NCI-H187 (cell line): ENCODE measurements at regions not wholly inside any gene's neighbourhood (a gene's known extent, or its start where the extent isn't known, plus 50 kb on each side); places are given as distances from the start of the nearest gene placed in this dataset.
"Not testable (repeated sequence)": the region's sequence is repeated elsewhere in the genome, so short reads cannot be mapped to it uniquely, and the experiment has no call there.

ENCODE experiments used
- DNase-seq, 2 experiments: peaks; one replicate each; lab custom pipeline; 2025; lab: John Stamatoyannopoulos, UW

- no peak for DNase-seq
These were observed 113.6 kb upstream of the EMCN start for GRCh38 chr4:100631281-100631968.

GRCh38 chr4:100630341-100630740, 112.5 kb upstream of the EMCN start:
- DNase-seq, result no peak

GRCh38 chr4:100609810-100610209, 92.0 kb upstream of the EMCN start:
- DNase-seq, result no peak

GRCh38 chr4:100608651-100609050, 90.8 kb upstream of the EMCN start:
- not testable (repeated sequence) for DNase-seq

- DNase-seq, result no peak
These were observed 87.3 kb upstream of the EMCN start for GRCh38 chr4:100605144-100605543.

GRCh38 chr4:100593935-100594334, 76.1 kb upstream of the EMCN start:
- no peak for DNase-seq

GRCh38 chr4:100591161-100591876, 73.5 kb upstream of the EMCN start:
- no peak for DNase-seq

- DNase-seq, result no peak
These were observed 72.5 kb upstream of the EMCN start for GRCh38 chr4:100590325-100590724.

- DNase-seq, result no peak
These were observed 70.3 kb upstream of the EMCN start for GRCh38 chr4:100588076-100588475.

GRCh38 chr4:100582146-100582545, 64.3 kb upstream of the EMCN start:
- no peak for DNase-seq

- DNase-seq, result no peak
These were observed 63.5 kb upstream of the EMCN start for GRCh38 chr4:100581337-100581736.

GRCh38 chr4:100576570-100576969, 58.7 kb upstream of the EMCN start:
- DNase-seq, result no peak

- no peak for DNase-seq
These were observed 56.8 kb upstream of the EMCN start for GRCh38 chr4:100574607-100575006.

- no peak for DNase-seq
These were observed 51.4 kb upstream of the EMCN start for GRCh38 chr4:100569196-100569595.
